ENCODE measurements at regions not wholly inside any gene's neighbourhood (a gene's known extent, or its start where the extent isn't known, plus 50 kb on each side); places are given as distances from the start of the nearest gene placed in this dataset.

GRCh38 chr21:29436650-29437049, 137.9 kb downstream of the BACH1 start:
- H3K27me3 ChIP-seq (ENCODE audit: control insufficient read depth in 1 of 2, insufficient read depth in 2 of 2, low read length in 2 of 2), result no peaks in the 10 kb centered on the region
- H3K36me3 ChIP-seq (ENCODE audit: control insufficient read depth in 2 of 2, insufficient read depth in 2 of 2, low read length in 2 of 2), result no peaks in the 10 kb centered on the region
- no peaks in the 10 kb centered on the region for H3K9me3 ChIP-seq (ENCODE audit: control insufficient read depth in 2 of 2, low read length in 2 of 2)
- no peak overlapping the region for H3K4me3 ChIP-seq (ENCODE audit: low read length in 2 of 2)
- no peak overlapping the region for H3K27ac ChIP-seq (ENCODE audit: low read length)
- H3K9ac ChIP-seq (ENCODE audit: low read length in 2 of 2), result no peak overlapping the region
- no peaks in the 10 kb centered on the region for H3K4me1 ChIP-seq (ENCODE audit: control insufficient read depth, insufficient read depth, low read length)

DNA sequence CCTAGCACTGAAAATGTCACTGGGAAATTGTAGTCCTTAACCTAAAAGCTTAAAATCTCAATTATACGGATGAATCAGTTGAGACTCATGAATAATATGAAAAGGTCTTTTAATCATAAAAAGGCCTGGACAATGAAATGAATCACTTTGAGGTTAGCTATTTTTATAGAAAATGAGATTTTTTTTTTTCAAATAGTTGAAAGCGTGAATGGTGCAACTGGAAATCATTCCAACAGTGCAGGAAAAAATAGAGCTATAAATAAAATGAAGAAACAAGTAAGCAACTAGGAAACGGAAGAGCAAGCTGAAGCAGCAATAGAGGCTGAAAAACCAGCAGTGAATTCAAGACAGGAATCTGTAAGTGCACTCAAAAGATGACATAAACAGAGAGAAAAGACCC, 142.9 kb downstream of the BACH1 start:
- Histone ChIP-seq H3K9me3 (ENCODE audit: control insufficient read depth in 2 of 2, low read length in 2 of 2) (no peaks in the 10 kb centered on the region), H3K9ac (ENCODE audit: low read length in 2 of 2) (no peak overlapping the region), H3K4me1 (ENCODE audit: control insufficient read depth, insufficient read depth, low read length) (no peaks in the 10 kb centered on the region), H3K27me3 (ENCODE audit: control insufficient read depth in 1 of 2, insufficient read depth in 2 of 2, low read length in 2 of 2) (no peaks in the 10 kb centered on the region), H3K27ac (ENCODE audit: low read length) (no peak overlapping the region), H3K36me3 (ENCODE audit: control insufficient read depth in 2 of 2, insufficient read depth in 2 of 2, low read length in 2 of 2) (no peaks in the 10 kb centered on the region), H3K4me3 (ENCODE audit: low read length in 2 of 2) (no peak overlapping the region)

- Histone ChIP-seq H3K36me3 (ENCODE audit: control insufficient read depth in 2 of 2, insufficient read depth in 2 of 2, low read length in 2 of 2) (no peaks in the 10 kb centered on the region), H3K4me3 (ENCODE audit: low read length in 2 of 2) (no peak overlapping the region), H3K9me3 (ENCODE audit: control insufficient read depth in 2 of 2, low read length in 2 of 2) (peaks cover 0 to 4% of the 10 kb centered on the region in 2 donors), H3K9ac (ENCODE audit: low read length in 2 of 2) (no peak overlapping the region), H3K4me1 (ENCODE audit: control insufficient read depth, insufficient read depth, low read length) (no peaks in the 10 kb centered on the region), H3K27me3 (ENCODE audit: control insufficient read depth in 1 of 2, insufficient read depth in 2 of 2, low read length in 2 of 2) (no peaks in the 10 kb centered on the region), H3K27ac (ENCODE audit: low read length) (no peak overlapping the region)
These were observed 144.8 kb downstream of the BACH1 start for GRCh38 chr21:29443411-29444010.

- Histone ChIP-seq H3K36me3 (ENCODE audit: control insufficient read depth in 2 of 2, insufficient read depth in 2 of 2, low read length in 2 of 2) (no peaks in the 10 kb centered on the region), H3K9ac (ENCODE audit: low read length in 2 of 2) (no peak overlapping the region), H3K4me3 (ENCODE audit: low read length in 2 of 2) (no peak overlapping the region), H3K27ac (ENCODE audit: low read length) (no peak overlapping the region), H3K9me3 (ENCODE audit: control insufficient read depth in 2 of 2, low read length in 2 of 2) (peaks cover 0 to 4% of the 10 kb centered on the region in 2 donors), H3K27me3 (ENCODE audit: control insufficient read depth in 1 of 2, insufficient read depth in 2 of 2, low read length in 2 of 2) (no peaks in the 10 kb centered on the region), H3K4me1 (ENCODE audit: control insufficient read depth, insufficient read depth, low read length) (no peaks in the 10 kb centered on the region)
These were observed 150.0 kb downstream of the BACH1 start for GRCh38 chr21:29448766-29449165.

GRCh38 chr21:29449306-29449950, 150.7 kb downstream of the BACH1 start:
- Histone ChIP-seq H3K27ac (ENCODE audit: low read length) (no peak overlapping the region), H3K36me3 (ENCODE audit: control insufficient read depth in 2 of 2, insufficient read depth in 2 of 2, low read length in 2 of 2) (no peaks in the 10 kb centered on the region), H3K4me3 (ENCODE audit: low read length in 2 of 2) (no peak overlapping the region), H3K9ac (ENCODE audit: low read length in 2 of 2) (no peak overlapping the region), H3K4me1 (ENCODE audit: control insufficient read depth, insufficient read depth, low read length) (no peaks in the 10 kb centered on the region), H3K9me3 (ENCODE audit: control insufficient read depth in 2 of 2, low read length in 2 of 2) (peaks cover 0 to 4% of the 10 kb centered on the region in 2 donors), H3K27me3 (ENCODE audit: control insufficient read depth in 1 of 2, insufficient read depth in 2 of 2, low read length in 2 of 2) (no peaks in the 10 kb centered on the region)

DNA sequence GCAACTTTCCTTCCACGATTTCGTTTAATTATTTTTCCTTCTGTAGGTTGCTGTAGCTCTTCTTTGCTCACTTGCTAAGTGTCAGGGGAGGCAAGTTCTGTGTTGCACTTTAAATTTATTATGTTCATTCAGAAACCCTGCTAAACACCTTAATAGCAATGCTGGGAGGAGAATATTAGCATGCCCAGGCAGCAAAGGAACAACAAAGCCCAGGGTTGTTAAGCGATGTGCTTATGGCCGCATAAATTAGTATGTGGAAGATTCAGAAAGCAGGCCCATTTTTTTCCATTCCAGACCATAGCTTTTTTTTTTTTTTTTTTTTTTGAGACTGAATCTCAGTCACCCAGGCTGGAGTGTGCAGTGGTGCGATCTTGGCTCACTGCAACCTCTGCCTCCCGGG, 151.3 kb downstream of the BACH1 start:
- Histone ChIP-seq H3K4me3 (ENCODE audit: low read length in 2 of 2) (no peak overlapping the region), H3K4me1 (ENCODE audit: control insufficient read depth, insufficient read depth, low read length) (no peaks in the 10 kb centered on the region), H3K36me3 (ENCODE audit: control insufficient read depth in 2 of 2, insufficient read depth in 2 of 2, low read length in 2 of 2) (no peaks in the 10 kb centered on the region), H3K9me3 (ENCODE audit: control insufficient read depth in 2 of 2, low read length in 2 of 2) (peaks cover 0 to 4% of the 10 kb centered on the region in 2 donors), H3K27ac (ENCODE audit: low read length) (no peak overlapping the region), H3K9ac (ENCODE audit: low read length in 2 of 2) (no peak overlapping the region), H3K27me3 (ENCODE audit: control insufficient read depth in 1 of 2, insufficient read depth in 2 of 2, low read length in 2 of 2) (no peaks in the 10 kb centered on the region)

DNA sequence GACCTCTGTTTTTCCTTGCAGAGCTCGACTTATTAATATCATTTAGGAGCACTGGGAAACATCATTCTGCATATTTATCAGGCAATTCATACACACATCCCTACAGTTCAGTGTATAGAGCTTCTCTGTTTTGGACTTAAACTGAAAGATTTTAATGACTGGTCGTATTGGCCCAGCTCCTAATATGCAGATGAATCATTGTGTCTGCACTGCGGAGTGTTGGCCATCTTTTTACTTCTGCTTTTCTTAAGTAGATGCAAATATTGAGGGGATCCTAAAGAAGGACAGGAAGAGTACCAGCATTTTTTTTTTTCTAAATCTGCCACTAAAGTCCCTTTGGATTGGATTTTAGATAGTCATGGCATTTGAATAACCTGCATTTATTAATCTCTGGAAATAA, 154.8 kb downstream of the BACH1 start:
- Histone ChIP-seq H3K27ac (ENCODE audit: low read length) (no peak overlapping the region), H3K4me3 (ENCODE audit: low read length in 2 of 2) (no peak overlapping the region), H3K27me3 (ENCODE audit: control insufficient read depth in 1 of 2, insufficient read depth in 2 of 2, low read length in 2 of 2) (no peaks in the 10 kb centered on the region), H3K9me3 (ENCODE audit: control insufficient read depth in 2 of 2, low read length in 2 of 2) (peaks cover 0 to under 1% of the 10 kb centered on the region in 2 donors), H3K4me1 (ENCODE audit: control insufficient read depth, insufficient read depth, low read length) (no peaks in the 10 kb centered on the region), H3K9ac (ENCODE audit: low read length in 2 of 2) (no peak overlapping the region), H3K36me3 (ENCODE audit: control insufficient read depth in 2 of 2, insufficient read depth in 2 of 2, low read length in 2 of 2) (no peaks in the 10 kb centered on the region)

GRCh38 chr21:29454179-29454578, 155.5 kb downstream of the BACH1 start:
- Histone ChIP-seq H3K27me3 (ENCODE audit: control insufficient read depth in 1 of 2, insufficient read depth in 2 of 2, low read length in 2 of 2) (no peaks in the 10 kb centered on the region), H3K9ac (ENCODE audit: low read length in 2 of 2) (no peak overlapping the region), H3K4me3 (ENCODE audit: low read length in 2 of 2) (no peak overlapping the region), H3K27ac (ENCODE audit: low read length) (no peak overlapping the region), H3K4me1 (ENCODE audit: control insufficient read depth, insufficient read depth, low read length) (no peaks in the 10 kb centered on the region), H3K9me3 (ENCODE audit: control insufficient read depth in 2 of 2, low read length in 2 of 2) (no peaks in the 10 kb centered on the region), H3K36me3 (ENCODE audit: control insufficient read depth in 2 of 2, insufficient read depth in 2 of 2, low read length in 2 of 2) (no peaks in the 10 kb centered on the region)

GRCh38 chr21:29462479-29462878, 163.8 kb downstream of the BACH1 start:
- Histone ChIP-seq H3K4me3 (ENCODE audit: low read length in 2 of 2) (no peak overlapping the region), H3K9ac (ENCODE audit: low read length in 2 of 2) (no peak overlapping the region), H3K36me3 (ENCODE audit: control insufficient read depth in 2 of 2, insufficient read depth in 2 of 2, low read length in 2 of 2) (no peaks in the 10 kb centered on the region), H3K9me3 (ENCODE audit: control insufficient read depth in 2 of 2, low read length in 2 of 2) (no peaks in the 10 kb centered on the region), H3K4me1 (ENCODE audit: control insufficient read depth, insufficient read depth, low read length) (no peaks in the 10 kb centered on the region), H3K27me3 (ENCODE audit: control insufficient read depth in 1 of 2, insufficient read depth in 2 of 2, low read length in 2 of 2) (no peaks in the 10 kb centered on the region), H3K27ac (ENCODE audit: low read length) (no peak overlapping the region)

GRCh38 chr21:29465546-29465945, 166.8 kb downstream of the BACH1 start:
- Histone ChIP-seq H3K9ac (ENCODE audit: low read length in 2 of 2) (no peak overlapping the region), H3K4me1 (ENCODE audit: control insufficient read depth, insufficient read depth, low read length) (no peaks in the 10 kb centered on the region), H3K9me3 (ENCODE audit: control insufficient read depth in 2 of 2, low read length in 2 of 2) (no peaks in the 10 kb centered on the region), H3K36me3 (ENCODE audit: control insufficient read depth in 2 of 2, insufficient read depth in 2 of 2, low read length in 2 of 2) (no peaks in the 10 kb centered on the region), H3K4me3 (ENCODE audit: low read length in 2 of 2) (no peak overlapping the region), H3K27me3 (ENCODE audit: control insufficient read depth in 1 of 2, insufficient read depth in 2 of 2, low read length in 2 of 2) (no peaks in the 10 kb centered on the region), H3K27ac (ENCODE audit: low read length) (no peak overlapping the region)

- no peaks in the 10 kb centered on the region for H3K36me3 ChIP-seq (ENCODE audit: control insufficient read depth in 2 of 2, insufficient read depth in 2 of 2, low read length in 2 of 2)
- H3K4me1 ChIP-seq (ENCODE audit: control insufficient read depth, insufficient read depth, low read length), result no peaks in the 10 kb centered on the region
- H3K9me3 ChIP-seq (ENCODE audit: control insufficient read depth in 2 of 2, low read length in 2 of 2), result no peaks in the 10 kb centered on the region
- H3K9ac ChIP-seq (ENCODE audit: low read length in 2 of 2), result no peak overlapping the region
- no peak overlapping the region for H3K4me3 ChIP-seq (ENCODE audit: low read length in 2 of 2)
- no peaks in the 10 kb centered on the region for H3K27me3 ChIP-seq (ENCODE audit: control insufficient read depth in 1 of 2, insufficient read depth in 2 of 2, low read length in 2 of 2)
- H3K27ac ChIP-seq (ENCODE audit: low read length), result no peak overlapping the region
These were observed 167.8 kb downstream of the BACH1 start for GRCh38 chr21:29466532-29466931.

All from stomach smooth muscle (tissue), 2 donors.